Suprapubic skin (tissue), 4 donors: ENCODE measurements at regions not wholly inside any gene's neighbourhood (a gene's known extent, or its start where the extent isn't known, plus 50 kb on each side); places are given as distances from the start of the nearest gene placed in this dataset.
A peak's percentile ranks its signal among the peaks of the same experiment; 100 is the strongest.

Source experiments
- DNase-seq, 2 donors: peaks; one replicate each; pipeline ENCODE4 v3.0.0-alpha.2; 2019; ENCODE audit warnings: low spot score in 2 of 2
- H3K27ac ChIP-seq: fragments of 200-600 bp; sonication (generic); one replicate; pipeline ENCODE4 v1.5.1; 2019
- H3K27me3 ChIP-seq: fragments of 200-600 bp; sonication (generic); one replicate; pipeline ENCODE4 v1.5.1; 2019
- H3K36me3 ChIP-seq: fragments of 200-600 bp; sonication (generic); one replicate; pipeline ENCODE4 v1.5.1; 2019
- H3K4me1 ChIP-seq: fragments of 200-600 bp; sonication (generic); one replicate; pipeline ENCODE4 v1.5.1; 2019
- H3K4me3 ChIP-seq: fragments of 200-600 bp; sonication (generic); one replicate; pipeline ENCODE4 v1.5.1; 2019; ENCODE audit warnings: mild to moderate bottlenecking
- H3K9me3 ChIP-seq: fragments of 200-600 bp; sonication (generic); one replicate; pipeline ENCODE4 v1.5.1; 2019
- CTCF ChIP-seq, 2 donors: fragments of 200-600 bp in 1 of 2; fragments of 450-650 bp in 1 of 2; sonication (generic) in 1 of 2; IDR thresholded peaks; one replicate each; pipeline ENCODE4 v1.5.1; 2016 to 2019; ENCODE audit warnings: antibody characterized with exemption in 2 of 2, mild to moderate bottlenecking in 1 of 2, moderate library complexity in 1 of 2
- EP300 ChIP-seq: sonication (generic); formaldehyde crosslinking; IDR thresholded peaks from one replicate; pipeline ENCODE4 v1.6.1; 2017; ENCODE audit warnings: antibody characterized with exemption
- POLR2A ChIP-seq, 2 donors: fragments of 450-650 bp; IDR thresholded peaks; one replicate each; pipeline ENCODE4 v1.6.1; 2017; ENCODE audit warnings: antibody characterized with exemption in 2 of 2, mild to moderate bottlenecking in 2 of 2, moderate library complexity in 2 of 2
- POLR2AphosphoS5 ChIP-seq, 3 donors: sonication (generic); formaldehyde crosslinking; IDR thresholded peaks; one replicate each; pipeline ENCODE4 v1.6.1; 2017; ENCODE audit warnings: antibody characterized with exemption in 3 of 3
- WGBS: methylation state at CpG from one replicate; pipeline ENCODE4 v1.1.5; 2018; 5-methylcytosine and 5-hydroxymethylcytosine counted together

- no peak overlapping the region for H3K27ac ChIP-seq
- no peaks in the 10 kb centered on the region for H3K4me1 ChIP-seq
- H3K4me3 ChIP-seq = no peak overlapping the region
- WGBS = 70% methylated on average over 5 of the region's 5 CpGs
- no peaks in the 10 kb centered on the region for H3K9me3 ChIP-seq
- peak in 1 of 2 donors; percentile 73 for DNase-seq
- peaks cover 6% of the 10 kb centered on the region for H3K27me3 ChIP-seq
- no peak for TF ChIP-seq POLR2A (IDR thresholded peaks at IDR 0.05)
- H3K36me3 ChIP-seq = no peaks in the 10 kb centered on the region
Measured at GRCh38 chr10:130363051-130363450, 226.9 kb downstream of the GLRX3 start.

GRCh38 chr10:130363899-130364445, 227.8 kb downstream of the GLRX3 start:
- TF ChIP-seq EP300 (no peak), CTCF (IDR thresholded peaks at IDR 0.05) (no peak), POLR2A (IDR thresholded peaks at IDR 0.05) (no peak), POLR2AphosphoS5 (IDR thresholded peaks at IDR 0.05) (no peak)
- H3K27ac ChIP-seq = no peak overlapping the region
- H3K36me3 ChIP-seq = no peaks in the 10 kb centered on the region
- no peaks in the 10 kb centered on the region for H3K4me1 ChIP-seq
- 91% methylated on average over 8 of the region's 8 CpGs for WGBS
- H3K9me3 ChIP-seq = no peaks in the 10 kb centered on the region
- no peak overlapping the region for H3K4me3 ChIP-seq
- peaks cover 6% of the 10 kb centered on the region for H3K27me3 ChIP-seq
- peak in 1 of 2 donors; percentile 53 for DNase-seq

DNA sequence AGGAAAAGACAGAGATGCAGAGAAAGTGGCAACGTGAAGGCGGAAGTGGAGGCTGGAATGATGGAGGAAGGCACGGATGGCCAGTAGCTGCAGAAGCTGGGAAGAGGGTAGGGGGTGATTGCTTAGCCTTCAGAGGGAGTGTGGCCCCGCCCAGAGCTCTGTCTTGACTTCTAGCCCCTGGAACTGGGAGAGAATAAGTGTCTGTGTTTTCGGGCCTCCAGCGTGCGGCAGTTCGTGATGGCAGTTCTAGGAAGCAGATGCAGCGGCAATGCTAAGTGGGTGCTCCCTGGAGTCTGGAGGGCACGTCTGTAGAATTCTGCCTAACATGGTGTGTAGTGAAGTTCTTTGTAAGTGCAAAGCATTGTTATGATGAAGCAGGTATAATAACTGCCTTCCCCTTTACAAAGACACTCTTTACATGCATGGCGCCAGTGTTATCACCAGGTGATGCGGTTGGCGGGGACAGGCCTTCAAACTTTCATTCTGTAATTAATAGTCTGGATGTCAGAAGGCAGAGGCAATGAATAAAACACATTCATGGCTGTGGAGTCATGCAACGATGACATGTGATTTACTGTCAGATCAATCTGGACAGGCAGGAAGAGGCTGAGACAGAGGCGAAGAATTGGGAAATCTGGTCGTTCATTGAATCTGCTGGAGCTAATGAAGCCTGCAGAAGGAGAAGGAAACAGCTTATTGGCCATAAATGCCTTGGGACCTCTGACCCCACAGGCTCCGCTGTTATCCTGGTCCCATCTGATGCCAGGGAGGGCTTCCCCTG, 228.6 kb downstream of the GLRX3 start:
- Histone ChIP-seq H3K27ac (no peak overlapping the region), H3K36me3 (no peaks in the 10 kb centered on the region), H3K4me3 (no peak overlapping the region), H3K4me1 (no peaks in the 10 kb centered on the region), H3K27me3 (peaks cover 6% of the 10 kb centered on the region), H3K9me3 (no peaks in the 10 kb centered on the region)
- no peak for TF ChIP-seq POLR2A (IDR thresholded peaks at IDR 0.05)
- TF ChIP-seq CTCF (IDR thresholded peaks at IDR 0.05) = no peak
- TF ChIP-seq EP300 = no peak
- no peak for TF ChIP-seq POLR2AphosphoS5 (IDR thresholded peaks at IDR 0.05)
- 55% methylated on average over 17 of the region's 17 CpGs for WGBS
- peak in 1 of 2 donors; percentile 28 for DNase-seq

DNA sequence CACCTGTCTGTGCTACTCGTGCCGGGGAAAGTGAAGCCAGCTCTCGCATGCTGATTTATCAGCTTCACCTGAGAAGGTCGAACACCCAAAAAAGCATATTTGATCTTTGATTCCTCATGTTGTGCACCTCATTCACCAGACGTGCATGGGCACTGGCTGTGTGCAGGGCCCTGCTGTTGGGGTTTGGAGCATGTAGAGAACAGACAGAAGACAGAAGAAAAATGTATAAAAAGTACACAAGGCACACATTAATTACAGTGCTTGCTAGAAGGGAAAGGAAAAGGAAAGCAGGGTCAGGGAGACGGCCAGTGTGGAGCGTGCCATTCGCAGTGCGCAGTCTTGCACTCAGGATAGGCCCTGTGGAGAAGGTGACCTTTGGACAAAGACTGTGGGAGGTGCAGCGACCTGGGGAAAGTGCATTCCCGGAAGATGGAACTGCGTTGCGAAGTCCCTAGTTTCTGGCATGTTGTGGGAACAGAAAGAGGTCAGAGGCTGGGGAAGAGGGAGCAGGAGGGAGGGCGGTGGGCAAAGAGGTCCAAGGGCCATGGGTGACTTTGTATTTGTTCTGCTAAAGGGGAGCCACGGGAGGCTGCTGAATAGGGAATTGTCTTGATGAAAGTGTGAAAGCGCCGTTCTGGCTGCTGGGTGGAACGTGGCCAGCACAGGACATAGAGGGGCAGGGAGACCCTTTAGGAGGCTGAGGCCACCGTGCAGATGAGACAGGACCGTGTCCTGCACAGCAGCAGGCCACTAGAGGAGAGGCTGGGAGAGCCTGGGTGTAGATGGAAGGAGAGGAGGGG, 232.8 kb downstream of the GLRX3 start:
- WGBS = 76% methylated on average over 20 of the region's 20 CpGs
- no peaks in the 10 kb centered on the region for H3K4me1 ChIP-seq
- no peaks in the 10 kb centered on the region for H3K36me3 ChIP-seq
- H3K9me3 ChIP-seq = no peaks in the 10 kb centered on the region
- no peaks in the 10 kb centered on the region for H3K27me3 ChIP-seq
- no peak overlapping the region for H3K4me3 ChIP-seq
- H3K27ac ChIP-seq = no peak overlapping the region
- TF ChIP-seq CTCF (IDR thresholded peaks at IDR 0.05) (no peak), POLR2AphosphoS5 (IDR thresholded peaks at IDR 0.05) (no peak), POLR2A (IDR thresholded peaks at IDR 0.05) (no peak), EP300 (no peak)
- peak in 1 of 2 donors; percentile 44 for DNase-seq

DNA sequence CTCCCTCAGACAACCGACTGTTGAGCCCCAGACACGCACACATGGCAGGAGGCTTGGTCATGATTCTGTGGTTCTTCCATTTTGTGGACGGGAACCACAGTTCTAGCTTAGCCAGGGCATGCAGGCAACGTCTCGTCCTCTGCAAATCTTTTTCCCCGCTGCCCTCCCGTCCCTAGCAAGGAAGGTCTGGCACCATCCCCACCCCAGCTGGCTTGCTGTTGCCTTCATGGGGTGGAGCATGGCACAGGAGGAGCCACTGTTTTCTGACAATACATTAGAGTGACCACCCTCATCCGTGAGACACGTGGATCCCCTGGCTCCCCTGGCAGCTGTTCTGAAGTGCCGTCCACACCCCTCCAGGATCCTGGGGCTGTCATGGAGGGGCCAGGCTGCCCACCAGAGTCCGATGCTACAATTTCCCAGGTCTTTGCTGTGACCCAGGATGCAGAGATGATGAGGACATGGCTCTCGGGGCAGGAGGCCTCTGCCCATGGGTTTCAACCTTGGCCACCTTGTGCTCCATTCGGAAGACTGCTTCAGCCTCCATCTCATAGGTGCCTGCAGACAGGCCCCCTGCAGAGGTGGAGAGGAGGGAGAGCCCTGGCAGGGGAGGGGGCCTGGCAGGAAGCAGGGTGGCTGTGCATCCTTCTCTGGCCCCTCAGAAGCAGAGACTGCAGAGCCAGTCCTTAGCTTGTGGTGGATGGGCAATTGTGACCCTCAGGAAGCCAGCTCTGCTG, 233.6 kb downstream of the GLRX3 start:
- WGBS = 76% methylated on average over 13 of the region's 13 CpGs
- TF ChIP-seq EP300 (no peak), CTCF (IDR thresholded peaks at IDR 0.05) (no peak), POLR2AphosphoS5 (IDR thresholded peaks at IDR 0.05) (no peak), POLR2A (IDR thresholded peaks at IDR 0.05) (no peak)
- no peak overlapping the region for H3K27ac ChIP-seq
- no peaks in the 10 kb centered on the region for H3K9me3 ChIP-seq
- no peaks in the 10 kb centered on the region for H3K4me1 ChIP-seq
- peak in 1 of 2 donors; percentile 41 for DNase-seq
- no peaks in the 10 kb centered on the region for H3K27me3 ChIP-seq
- H3K36me3 ChIP-seq = no peaks in the 10 kb centered on the region
- H3K4me3 ChIP-seq = no peak overlapping the region
